Esophagus squamous epithelium (tissue), 4 donors: ENCODE measurements at regions not wholly inside any gene's neighbourhood (a gene's known extent, or its start where the extent isn't known, plus 50 kb on each side); places are given as distances from the start of the nearest gene placed in this dataset.

Experiments
- CTCF ChIP-seq, 6 experiments: fragments of 450-650 bp in 4 of 6; fragments of 200-600 bp in 2 of 6; sonication (generic) in 2 of 6; IDR thresholded peaks; one replicate each; pipeline ENCODE4 v1.5.1; 2016 to 2019; ENCODE audit warnings: antibody characterized with exemption in 6 of 6, mild to moderate bottlenecking in 4 of 6, moderate library complexity in 4 of 6
- POLR2A ChIP-seq, 4 donors: fragments of 450-650 bp; IDR thresholded peaks; one replicate each; pipeline ENCODE4 v1.6.1; 2017; ENCODE audit warnings: antibody characterized with exemption in 4 of 4, mild to moderate bottlenecking in 4 of 4, moderate library complexity in 3 of 4

GRCh38 chr20:51319522-51319921, 223.0 kb downstream of the NFATC2 start:
- TF ChIP-seq POLR2A (IDR thresholded peaks at IDR 0.05): no peak
- no peak for TF ChIP-seq CTCF (IDR thresholded peaks at IDR 0.05)
